GM19395 (cell line): ENCODE measurements at regions not wholly inside any gene's neighbourhood (a gene's known extent, or its start where the extent isn't known, plus 50 kb on each side); places are given as distances from the start of the nearest gene placed in this dataset.
A peak's percentile ranks its signal among the peaks of the same experiment; 100 is the strongest.

ENCODE experiments used
- ATAC-seq: cut with Tn5 transposase; IDR thresholded peaks from one replicate; pipeline ENCODE4 v1.9.1; 2021; ENCODE audit warnings: mild to moderate bottlenecking, moderate library complexity; ENCODE audit not compliant: unreplicated experiment

GRCh38 chrX:7233580-7234406 lies 85.8 kb upstream of the PUDP start:
- ATAC-seq: no peak

- no peak for ATAC-seq
Observed at GRCh38 chrX:7228226-7228625, 80.3 kb upstream of the PUDP start.

GRCh38 chrX:7225338-7225737 lies 77.4 kb upstream of the PUDP start:
- no peak for ATAC-seq

- peak; percentile 66 for ATAC-seq
Observed at GRCh38 chrX:7223271-7223670, 75.3 kb upstream of the PUDP start.

- no peak for ATAC-seq
Observed at GRCh38 chrX:7220121-7220520, 72.2 kb upstream of the PUDP start.

GRCh38 chrX:7219153-7219705 lies 71.3 kb upstream of the PUDP start:
- ATAC-seq: no peak

GRCh38 chrX:7218321-7219152 lies 70.6 kb upstream of the PUDP start:
- ATAC-seq: no peak

- ATAC-seq: no peak
Observed at GRCh38 chrX:7216981-7217587, 69.1 kb upstream of the PUDP start.

GRCh38 chrX:7215842-7216241 lies 67.9 kb upstream of the PUDP start:
- ATAC-seq: no peak

- no peak for ATAC-seq
Observed at GRCh38 chrX:7214251-7214650, 66.3 kb upstream of the PUDP start.

- ATAC-seq: peak; percentile 56
Observed at GRCh38 chrX:7205037-7205577, 57.2 kb upstream of the PUDP start.

GRCh38 chrX:7204619-7205018 lies 56.7 kb upstream of the PUDP start:
- ATAC-seq: peak; percentile 25

GRCh38 chrX:7202206-7202605 lies 54.3 kb upstream of the PUDP start:
- no peak for ATAC-seq

GRCh38 chrX:7201496-7201895 lies 53.5 kb upstream of the PUDP start:
- ATAC-seq: no peak

GRCh38 chrX:7198499-7198898 lies 50.5 kb upstream of the PUDP start:
- ATAC-seq: no peak
